SK-N-SH (cell line): ENCODE measurements at regions not wholly inside any gene's neighbourhood (a gene's known extent, or its start where the extent isn't known, plus 50 kb on each side); places are given as distances from the start of the nearest gene placed in this dataset.

Experiments
- CTCF ChIA-PET: fragments of 300-600, 350-600 bp; formaldehyde crosslinking; extraction: SDS; loops from one replicate; lab custom pipeline; 2021; lab: Yijun Ruan, JAX
- POLR2A ChIA-PET: fragments of 350-600 bp; sonication (Branson Sonifier 250); formaldehyde crosslinking; extraction: SDS; loops from one replicate; lab custom pipeline; 2020; ENCODE audit warnings: antibody characterized with exemption, inconsistent platforms; lab: Yijun Ruan, JAX
- DNase-seq: peaks from one replicate; pipeline ENCODE4 v3.0.0; 2012
- H2AFZ ChIP-seq: fragments of 200-600 bp; sonication (generic); 2 replicates; pipeline ENCODE4 v1.8.1; 2016; ENCODE audit warnings: antibody characterized with exemption, mild to moderate bottlenecking, low read depth
- H3F3A ChIP-seq: fragments of 200-600 bp; sonication (generic); replicated peaks from 2 replicates; pipeline ENCODE3; 2016; ENCODE audit warnings: antibody characterized with exemption, mild to moderate bottlenecking; ENCODE audit not compliant: insufficient read depth
- H3K27ac ChIP-seq, 2 experiments: fragments of 200-500 bp in 1 of 2; fragments of 200-600 bp in 1 of 2; sonication (Bioruptor generic) in 1 of 2; sonication (generic), shearing (Covaris generic) in 1 of 2; 2 replicates each; pipeline versions ENCODE4 v1.5.1 to v1.6.1; 2014 to 2016; ENCODE audit warnings: low read depth in 2 of 2, inconsistent platforms in 1 of 2, low read length in 1 of 2, mild to moderate bottlenecking in 1 of 2, mixed read lengths in 1 of 2
- H3K27me3 ChIP-seq: fragments of 200-600 bp; sonication (generic), shearing (Covaris generic); 2 replicates; pipeline ENCODE4 v1.6.1; 2016; ENCODE audit warnings: mixed run types; ENCODE audit not compliant: insufficient read depth
- H3K36me3 ChIP-seq, 2 experiments: fragments of 200-500 bp in 1 of 2; fragments of 200-600 bp in 1 of 2; sonication (Bioruptor generic) in 1 of 2; sonication (generic) in 1 of 2; replicated peaks in 1 of 2; 2 replicates each; pipeline versions ENCODE3 to v1.5.1; 2014 to 2016; ENCODE audit warnings: low read length in 1 of 2, mild to moderate bottlenecking in 1 of 2; ENCODE audit not compliant: insufficient read depth in 2 of 2, control insufficient read depth in 1 of 2
- H3K4me1 ChIP-seq, 2 experiments: fragments of 200-500 bp in 1 of 2; fragments of 200-600 bp in 1 of 2; sonication (Bioruptor generic) in 1 of 2; sonication (generic), shearing (Covaris generic) in 1 of 2; 2 replicates each; pipeline versions ENCODE4 v1.5.1 to v1.6.1; 2014 to 2016; ENCODE audit warnings: low read depth in 1 of 2, low read length in 1 of 2, mixed run types in 1 of 2; ENCODE audit not compliant: insufficient read depth in 2 of 2, control insufficient read depth in 1 of 2
- H3K4me2 ChIP-seq: fragments of 200-600 bp; sonication (generic), shearing (Covaris generic); 2 replicates; pipeline ENCODE4 v1.6.1; 2017; ENCODE audit warnings: mixed run types
- H3K4me3 ChIP-seq, 2 experiments: fragments of 200-500 bp in 1 of 2; fragments of 200-600 bp in 1 of 2; sonication (Bioruptor generic) in 1 of 2; sonication (generic), shearing (Covaris generic) in 1 of 2; 2 replicates each; pipeline versions ENCODE4 v1.5.1 to v1.8.1; 2014 to 2016; ENCODE audit warnings: low read depth in 2 of 2, inconsistent platforms in 1 of 2, low read length in 1 of 2, mild to moderate bottlenecking in 1 of 2, mixed read lengths in 1 of 2, moderate library complexity in 1 of 2
- H3K79me2 ChIP-seq: fragments of 200-600 bp; sonication (generic); 2 replicates; pipeline ENCODE4 v1.8.1; 2017; ENCODE audit warnings: mild to moderate bottlenecking; ENCODE audit not compliant: insufficient read depth
- H3K9ac ChIP-seq: fragments of 200-600 bp; sonication (generic); 2 replicates; pipeline ENCODE4 v1.6.1; 2017; ENCODE audit warnings: mixed run types
- H3K9me2 ChIP-seq: fragments of 200-600 bp; sonication (generic); 2 replicates; pipeline ENCODE4 v1.6.1; 2017; ENCODE audit warnings: mixed run types
- H3K9me3 ChIP-seq: fragments of 200-600 bp; sonication (generic); 2 replicates; pipeline ENCODE4 v1.6.1; 2017; ENCODE audit warnings: mixed run types, mild to moderate bottlenecking, moderate library complexity
- H4K20me1 ChIP-seq: fragments of 200-600 bp; sonication (generic); 2 replicates; pipeline ENCODE4 v1.6.1; 2017; ENCODE audit warnings: mild to moderate bottlenecking, mixed run types; ENCODE audit not compliant: insufficient read depth
- EZH2phosphoT487 ChIP-seq: fragments of 200-600 bp; sonication (generic); IDR thresholded peaks from 2 replicates; pipeline ENCODE4 v1.6.1; 2017; ENCODE audit warnings: low read depth, mixed run types, mild to moderate bottlenecking, antibody characterized with exemption, moderate library complexity, borderline replicate concordance
- FOSL2 ChIP-seq: IDR thresholded peaks from 2 replicates; pipeline ENCODE4 v1.4.0; 2012; ENCODE audit warnings: low read depth, mild to moderate bottlenecking, moderate library complexity, borderline replicate concordance
- FOXJ3 ChIP-seq: sonication (generic); formaldehyde crosslinking; IDR thresholded peaks from 2 replicates; pipeline ENCODE4 v1.5.1; 2020; ENCODE audit warnings: mild to moderate bottlenecking, missing genetic modification reagents
- FOXM1 ChIP-seq: IDR thresholded peaks from 2 replicates; pipeline ENCODE4 v1.4.0; 2012; ENCODE audit warnings: low read depth, mild to moderate bottlenecking
- MEF2A ChIP-seq: IDR thresholded peaks from 2 replicates; pipeline ENCODE4 v1.4.0; 2012; ENCODE audit warnings: low read depth, borderline replicate concordance
- MXI1 ChIP-seq: IDR thresholded peaks from 2 replicates; pipeline ENCODE4 v1.6.1; 2012; ENCODE audit warnings: mild to moderate bottlenecking, low read depth, low read length, improper control_type of control experiment
- NFIC ChIP-seq: IDR thresholded peaks from 2 replicates; pipeline ENCODE4 v1.4.0; 2012; ENCODE audit warnings: borderline replicate concordance
- NRF1 ChIP-seq: IDR thresholded peaks from 2 replicates; pipeline ENCODE4 v1.6.1; 2012; ENCODE audit warnings: low read depth, mild to moderate bottlenecking, low read length
- POLR2AphosphoS5 ChIP-seq: IDR thresholded peaks from 2 replicates; pipeline ENCODE4 v1.6.1; 2012; ENCODE audit warnings: low read depth, low read length
- RAD21 ChIP-seq: IDR thresholded peaks from 2 replicates; pipeline ENCODE4 v1.6.1; 2012; ENCODE audit warnings: mild to moderate bottlenecking, low read length
- RCOR1 ChIP-seq: fragments of 150-350 bp; IDR thresholded peaks from 2 replicates; pipeline ENCODE4 v1.6.1; 2017; ENCODE audit warnings: antibody characterized with exemption, low read length
- RFX5 ChIP-seq: IDR thresholded peaks from 2 replicates; pipeline ENCODE4 v1.6.1; 2012; ENCODE audit warnings: mild to moderate bottlenecking, improper control_type of control experiment, low read length
- RXRA ChIP-seq: IDR thresholded peaks from 2 replicates; pipeline ENCODE4 v1.4.0; 2012; ENCODE audit warnings: low read depth, mild to moderate bottlenecking, borderline replicate concordance
- SMC3 ChIP-seq: IDR thresholded peaks from 2 replicates; pipeline ENCODE4 v1.6.1; 2012; ENCODE audit warnings: low read depth, low read length, improper control_type of control experiment
- TAF1 ChIP-seq: IDR thresholded peaks from 2 replicates; pipeline ENCODE4 v1.6.1; 2012; ENCODE audit warnings: low read depth, mild to moderate bottlenecking, low read length, moderate library complexity, borderline replicate concordance
- TCF12 ChIP-seq: IDR thresholded peaks from 2 replicates; pipeline ENCODE4 v1.4.0; 2012
- TEAD4 ChIP-seq: IDR thresholded peaks from 2 replicates; pipeline ENCODE4 v1.4.0; 2012; ENCODE audit warnings: mild to moderate bottlenecking, borderline replicate concordance; ENCODE audit not compliant: insufficient read depth
- YY1 ChIP-seq: IDR thresholded peaks from 2 replicates; pipeline ENCODE4 v1.4.0; 2012; ENCODE audit warnings: low read depth, mild to moderate bottlenecking
- WGBS: methylation state at CpG from one replicate; pipeline ENCODE4 v1.1.6; 2017; ENCODE audit warnings: low lambda C conversion rate; 5-methylcytosine and 5-hydroxymethylcytosine counted together
- TF ChIP-seq, protein P1 (sequence below): fragments of 150-350 bp; IDR thresholded peaks from 2 replicates; pipeline ENCODE4 v1.6.1; 2017; ENCODE audit warnings: antibody characterized with exemption, low read length, low read depth, borderline replicate concordance
- TF ChIP-seq, protein P2 (sequence below): IDR thresholded peaks from 2 replicates; pipeline ENCODE4; 2012
- TF ChIP-seq, protein P3 (sequence below): IDR thresholded peaks from 2 replicates; pipeline ENCODE4 v1.6.1; 2012; ENCODE audit warnings: mild to moderate bottlenecking, low read depth, low read length, moderate library complexity
- TF ChIP-seq, protein P4 (sequence below): fragments of 200-600 bp; sonication (generic); IDR thresholded peaks from 2 replicates; pipeline ENCODE4 v1.6.1; 2017; ENCODE audit warnings: antibody characterized with exemption, mild to moderate bottlenecking, moderate library complexity

DNA sequence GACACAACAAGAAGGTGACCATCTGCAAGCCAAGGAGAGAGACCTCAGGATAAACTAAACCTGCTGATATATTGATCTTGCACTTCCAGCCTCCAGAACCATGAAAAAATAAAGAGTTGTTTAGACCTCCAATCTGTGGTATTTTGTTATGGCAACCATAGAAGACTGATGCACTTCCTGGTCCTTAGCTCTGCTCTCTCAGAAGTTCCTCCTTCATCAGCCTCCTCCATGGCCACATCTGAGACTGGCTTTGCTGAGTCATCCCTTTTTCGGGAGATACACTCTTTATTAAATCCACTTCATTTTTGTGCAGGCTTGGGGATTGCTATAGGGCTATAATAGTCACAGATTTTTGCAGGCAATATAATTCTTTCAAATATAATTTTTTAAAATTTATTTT is 89.6 kb upstream of the ATF7IP start:
- Histone ChIP-seq H3K27ac (no peak overlapping the region), H3K4me3 (no peak overlapping the region), H3K36me3 (no peaks in the 10 kb centered on the region), H2AFZ (no peak overlapping the region), H4K20me1 (no peaks in the 10 kb centered on the region), H3K79me2 (no peaks in the 10 kb centered on the region), H3K27me3 (no peaks in the 10 kb centered on the region), H3K4me2 (no peak overlapping the region), H3K9me3 (no peaks in the 10 kb centered on the region), H3K9me2 (no peaks in the 10 kb centered on the region), H3K9ac (no peak overlapping the region), H3F3A (no peaks in the 10 kb centered on the region), H3K4me1 (no peaks in the 10 kb centered on the region; a peak in 1 of 4 replicates)
- 29% methylated on average over 1 of the region's 1 CpG for WGBS
- POLR2A ChIA-PET: no interaction called here
- CTCF ChIA-PET: no interaction called here
- no peak for TF ChIP-seq POLR2AphosphoS5
- TF ChIP-seq, protein P1, sequence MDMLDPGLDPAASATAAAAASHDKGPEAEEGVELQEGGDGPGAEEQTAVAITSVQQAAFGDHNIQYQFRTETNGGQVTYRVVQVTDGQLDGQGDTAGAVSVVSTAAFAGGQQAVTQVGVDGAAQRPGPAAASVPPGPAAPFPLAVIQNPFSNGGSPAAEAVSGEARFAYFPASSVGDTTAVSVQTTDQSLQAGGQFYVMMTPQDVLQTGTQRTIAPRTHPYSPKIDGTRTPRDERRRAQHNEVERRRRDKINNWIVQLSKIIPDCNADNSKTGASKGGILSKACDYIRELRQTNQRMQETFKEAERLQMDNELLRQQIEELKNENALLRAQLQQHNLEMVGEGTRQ: no peak
- TF ChIP-seq EZH2phosphoT487: no peak
- TF ChIP-seq YY1: no peak
- no peak for TF ChIP-seq TEAD4
- TF ChIP-seq RFX5: no peak
- no peak for TF ChIP-seq TAF1
- TF ChIP-seq RXRA: no peak
- TF ChIP-seq, protein P2, sequence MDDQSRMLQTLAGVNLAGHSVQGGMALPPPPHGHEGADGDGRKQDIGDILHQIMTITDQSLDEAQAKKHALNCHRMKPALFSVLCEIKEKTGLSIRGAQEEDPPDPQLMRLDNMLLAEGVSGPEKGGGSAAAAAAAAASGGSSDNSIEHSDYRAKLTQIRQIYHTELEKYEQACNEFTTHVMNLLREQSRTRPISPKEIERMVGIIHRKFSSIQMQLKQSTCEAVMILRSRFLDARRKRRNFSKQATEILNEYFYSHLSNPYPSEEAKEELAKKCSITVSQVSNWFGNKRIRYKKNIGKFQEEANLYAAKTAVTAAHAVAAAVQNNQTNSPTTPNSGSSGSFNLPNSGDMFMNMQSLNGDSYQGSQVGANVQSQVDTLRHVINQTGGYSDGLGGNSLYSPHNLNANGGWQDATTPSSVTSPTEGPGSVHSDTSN: no peak
- no peak for TF ChIP-seq FOSL2
- DNase-seq: no peak

DNA sequence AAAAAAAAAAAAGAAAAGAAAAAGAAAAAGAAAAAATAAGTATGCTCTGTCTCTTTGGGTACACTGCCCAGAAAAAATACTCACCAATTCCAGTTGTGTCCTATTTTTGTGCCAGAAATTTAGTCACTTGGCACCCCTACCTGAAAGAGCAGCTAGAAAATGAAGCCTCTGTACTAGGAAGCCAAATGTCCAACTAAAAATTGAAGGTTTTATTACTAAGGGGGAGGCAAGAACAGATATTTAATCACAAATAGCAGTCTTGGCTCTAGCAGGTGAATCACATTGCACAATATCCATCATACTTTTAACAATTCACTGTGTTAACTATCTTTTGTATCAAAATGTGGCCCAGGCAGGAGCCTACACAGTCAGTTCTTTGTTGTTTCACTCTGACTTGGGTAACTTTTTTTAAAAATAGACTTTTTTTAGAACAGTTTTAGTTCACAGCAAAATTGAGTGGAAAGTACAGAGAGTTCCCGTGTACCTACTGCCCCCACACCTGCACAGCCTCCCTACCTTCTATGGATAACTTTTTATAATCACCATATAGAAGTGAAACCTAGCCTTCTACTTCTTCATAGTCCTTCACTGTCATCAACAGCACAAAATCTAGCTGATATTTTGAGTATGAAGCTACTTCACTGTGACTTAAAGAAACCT is 87.1 kb upstream of the ATF7IP start:
- Histone ChIP-seq H3K27me3 (no peaks in the 10 kb centered on the region), H3K4me1 (no peaks in the 10 kb centered on the region), H3K4me2 (no peak overlapping the region), H3F3A (no peaks in the 10 kb centered on the region), H3K9me3 (no peaks in the 10 kb centered on the region), H3K27ac (no peak overlapping the region), H3K36me3 (no peaks in the 10 kb centered on the region), H3K9me2 (no peaks in the 10 kb centered on the region), H3K4me3 (no peak overlapping the region), H4K20me1 (no peaks in the 10 kb centered on the region), H3K79me2 (no peaks in the 10 kb centered on the region), H3K9ac (no peak overlapping the region), H2AFZ (no peak overlapping the region)
- POLR2A ChIA-PET: no interaction called here
- 31% methylated on average over 1 of the region's 1 CpG for WGBS
- no peak for DNase-seq
- CTCF ChIA-PET: no interaction called here
- TF ChIP-seq SMC3 (no peak), TCF12 (no peak), RFX5 (no peak), RCOR1 (no peak), MEF2A (no peak), FOSL2 (no peak), POLR2AphosphoS5 (no peak), RAD21 (no peak), FOXM1 (no peak), NFIC (no peak), YY1 (no peak), FOXJ3 (CRISPR knock-in tag) (no peak), MXI1 (no peak), NRF1 (no peak)
- TF ChIP-seq, protein P3, sequence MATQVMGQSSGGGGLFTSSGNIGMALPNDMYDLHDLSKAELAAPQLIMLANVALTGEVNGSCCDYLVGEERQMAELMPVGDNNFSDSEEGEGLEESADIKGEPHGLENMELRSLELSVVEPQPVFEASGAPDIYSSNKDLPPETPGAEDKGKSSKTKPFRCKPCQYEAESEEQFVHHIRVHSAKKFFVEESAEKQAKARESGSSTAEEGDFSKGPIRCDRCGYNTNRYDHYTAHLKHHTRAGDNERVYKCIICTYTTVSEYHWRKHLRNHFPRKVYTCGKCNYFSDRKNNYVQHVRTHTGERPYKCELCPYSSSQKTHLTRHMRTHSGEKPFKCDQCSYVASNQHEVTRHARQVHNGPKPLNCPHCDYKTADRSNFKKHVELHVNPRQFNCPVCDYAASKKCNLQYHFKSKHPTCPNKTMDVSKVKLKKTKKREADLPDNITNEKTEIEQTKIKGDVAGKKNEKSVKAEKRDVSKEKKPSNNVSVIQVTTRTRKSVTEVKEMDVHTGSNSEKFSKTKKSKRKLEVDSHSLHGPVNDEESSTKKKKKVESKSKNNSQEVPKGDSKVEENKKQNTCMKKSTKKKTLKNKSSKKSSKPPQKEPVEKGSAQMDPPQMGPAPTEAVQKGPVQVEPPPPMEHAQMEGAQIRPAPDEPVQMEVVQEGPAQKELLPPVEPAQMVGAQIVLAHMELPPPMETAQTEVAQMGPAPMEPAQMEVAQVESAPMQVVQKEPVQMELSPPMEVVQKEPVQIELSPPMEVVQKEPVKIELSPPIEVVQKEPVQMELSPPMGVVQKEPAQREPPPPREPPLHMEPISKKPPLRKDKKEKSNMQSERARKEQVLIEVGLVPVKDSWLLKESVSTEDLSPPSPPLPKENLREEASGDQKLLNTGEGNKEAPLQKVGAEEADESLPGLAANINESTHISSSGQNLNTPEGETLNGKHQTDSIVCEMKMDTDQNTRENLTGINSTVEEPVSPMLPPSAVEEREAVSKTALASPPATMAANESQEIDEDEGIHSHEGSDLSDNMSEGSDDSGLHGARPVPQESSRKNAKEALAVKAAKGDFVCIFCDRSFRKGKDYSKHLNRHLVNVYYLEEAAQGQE: no peak
- TF ChIP-seq, protein P4, sequence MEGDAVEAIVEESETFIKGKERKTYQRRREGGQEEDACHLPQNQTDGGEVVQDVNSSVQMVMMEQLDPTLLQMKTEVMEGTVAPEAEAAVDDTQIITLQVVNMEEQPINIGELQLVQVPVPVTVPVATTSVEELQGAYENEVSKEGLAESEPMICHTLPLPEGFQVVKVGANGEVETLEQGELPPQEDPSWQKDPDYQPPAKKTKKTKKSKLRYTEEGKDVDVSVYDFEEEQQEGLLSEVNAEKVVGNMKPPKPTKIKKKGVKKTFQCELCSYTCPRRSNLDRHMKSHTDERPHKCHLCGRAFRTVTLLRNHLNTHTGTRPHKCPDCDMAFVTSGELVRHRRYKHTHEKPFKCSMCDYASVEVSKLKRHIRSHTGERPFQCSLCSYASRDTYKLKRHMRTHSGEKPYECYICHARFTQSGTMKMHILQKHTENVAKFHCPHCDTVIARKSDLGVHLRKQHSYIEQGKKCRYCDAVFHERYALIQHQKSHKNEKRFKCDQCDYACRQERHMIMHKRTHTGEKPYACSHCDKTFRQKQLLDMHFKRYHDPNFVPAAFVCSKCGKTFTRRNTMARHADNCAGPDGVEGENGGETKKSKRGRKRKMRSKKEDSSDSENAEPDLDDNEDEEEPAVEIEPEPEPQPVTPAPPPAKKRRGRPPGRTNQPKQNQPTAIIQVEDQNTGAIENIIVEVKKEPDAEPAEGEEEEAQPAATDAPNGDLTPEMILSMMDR: no peak
